GM12872 (cell line): ENCODE measurements at regions not wholly inside any gene's neighbourhood (a gene's known extent, or its start where the extent isn't known, plus 50 kb on each side); places are given as distances from the start of the nearest gene placed in this dataset.

Source experiments
- CTCF ChIP-seq: IDR thresholded peaks from 3 replicates; pipeline ENCODE4 v1.5.1; 2011; ENCODE audit warnings: low read depth, mild to moderate bottlenecking, low read length, moderate library complexity; ENCODE audit not compliant: insufficient read depth

- no peak for TF ChIP-seq CTCF
These were observed 341.2 kb downstream of the C12orf75 start for GRCh38 chr12:105671720-105672119.

DNA sequence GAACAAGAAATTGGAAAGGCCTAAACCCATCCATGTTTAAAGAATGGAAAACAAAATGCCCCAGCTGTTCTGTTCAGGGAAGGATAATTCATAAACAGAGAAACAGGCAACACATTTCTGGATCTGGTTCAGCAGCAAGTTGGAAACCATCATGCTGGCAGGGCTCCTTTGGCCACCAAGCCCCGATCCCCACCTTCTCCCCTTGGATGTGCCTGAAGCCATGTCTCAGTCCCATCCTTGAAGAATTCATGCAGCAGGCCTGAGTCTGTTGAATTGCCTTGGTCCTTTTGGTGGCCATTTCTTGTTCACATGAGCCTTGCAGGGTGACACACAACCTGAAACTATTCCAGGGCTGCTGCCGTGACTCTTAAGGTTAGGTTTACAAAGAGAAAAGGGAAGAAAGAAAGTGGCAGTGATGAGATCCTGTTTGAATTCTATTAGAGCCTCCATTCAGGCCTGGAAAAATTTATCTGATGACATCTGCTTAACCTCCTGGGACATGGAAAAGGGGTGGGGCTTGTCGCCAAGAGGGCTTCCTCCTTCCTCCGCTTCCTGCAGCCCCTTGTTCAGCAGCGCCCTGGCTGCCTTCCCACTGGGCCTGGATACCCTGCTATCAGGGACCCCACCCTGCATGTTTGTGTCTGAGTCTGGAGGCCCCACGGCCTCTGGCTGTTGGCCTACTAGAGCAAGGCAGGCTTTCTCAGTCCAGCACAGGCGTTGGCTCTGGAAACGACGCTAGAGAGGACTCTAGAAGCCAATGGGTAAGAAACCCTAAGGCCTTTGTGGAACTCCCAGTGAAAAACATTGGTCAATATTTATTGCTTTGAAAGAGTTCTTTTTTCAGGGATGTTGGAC, 341.9 kb downstream of the C12orf75 start:
- no peak for TF ChIP-seq CTCF

- no peak for TF ChIP-seq CTCF
These were observed 344.6 kb downstream of the C12orf75 start for GRCh38 chr12:105674871-105675699.

GRCh38 chr12:105676694-105677093, 346.2 kb downstream of the C12orf75 start:
- TF ChIP-seq CTCF: no peak

- TF ChIP-seq CTCF: no peak
These were observed 347.2 kb downstream of the C12orf75 start for GRCh38 chr12:105677672-105678071.

- TF ChIP-seq CTCF: no peak
These were observed 349.5 kb downstream of the C12orf75 start for GRCh38 chr12:105679982-105680381.

- TF ChIP-seq CTCF: no peak
These were observed 350.9 kb downstream of the C12orf75 start for GRCh38 chr12:105681341-105681740.
